Stimulated activated CD4-positive, alpha-beta T cell treated with anti-CD3 and anti-CD28 coated beads, Interleukin-12 subunit alpha, Interleukin-12 subunit beta, amount 100 ng/mL, for 4 hours (primary cell): ENCODE measurements at regions not wholly inside any gene's neighbourhood (a gene's known extent, or its start where the extent isn't known, plus 50 kb on each side); places are given as distances from the start of the nearest gene placed in this dataset.

ENCODE experiments used
- DNase-seq: peaks from one replicate; pipeline ENCODE4 v3.0.0-alpha.2; 2020

DNA sequence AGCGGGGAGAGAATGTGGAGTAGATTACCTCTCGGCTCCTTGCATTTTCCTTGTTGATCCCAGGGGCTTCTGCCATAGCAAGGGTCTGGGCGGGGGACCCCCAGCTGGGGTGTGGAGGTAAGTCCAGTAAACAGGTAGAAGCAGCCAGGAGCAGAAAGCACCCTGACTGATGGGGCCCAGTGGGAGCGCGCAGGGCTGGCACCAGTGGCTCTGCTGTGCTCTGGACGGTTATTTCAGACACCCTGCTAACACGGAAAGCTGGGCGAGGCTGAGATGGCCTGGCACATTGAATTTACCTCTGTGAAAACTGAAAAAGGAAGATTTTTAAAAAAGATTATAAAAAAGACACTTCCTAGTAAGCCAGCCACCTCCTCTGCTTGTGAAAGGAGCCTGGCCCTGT lies 88.4 kb upstream of the CALM2 start:
- DNase-seq: no peak

GRCh38 chr2:47264143-47264542 lies 87.8 kb upstream of the CALM2 start:
- DNase-seq: no peak

DNA sequence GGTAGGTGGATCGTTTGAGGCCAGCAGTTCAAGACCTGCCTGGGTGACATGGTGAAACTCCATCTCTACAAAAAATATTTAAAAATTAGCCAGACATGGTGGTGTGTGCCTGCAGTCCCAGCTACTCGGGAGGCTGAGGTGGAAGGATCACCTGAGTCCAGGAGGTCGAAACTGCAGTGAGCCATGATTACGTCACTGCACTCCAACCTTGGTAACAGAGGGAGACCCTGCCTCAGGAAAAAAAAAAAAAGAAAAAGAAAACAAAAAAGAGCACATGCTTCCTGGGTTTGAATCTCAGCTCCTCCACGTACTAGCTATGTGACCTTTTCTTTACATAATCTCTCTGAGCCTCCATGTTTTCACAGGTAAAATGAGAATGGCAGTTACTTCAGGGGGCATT lies 86.3 kb upstream of the CALM2 start:
- no peak for DNase-seq

GRCh38 chr2:47260971-47261370 lies 84.7 kb upstream of the CALM2 start:
- no peak for DNase-seq

DNA sequence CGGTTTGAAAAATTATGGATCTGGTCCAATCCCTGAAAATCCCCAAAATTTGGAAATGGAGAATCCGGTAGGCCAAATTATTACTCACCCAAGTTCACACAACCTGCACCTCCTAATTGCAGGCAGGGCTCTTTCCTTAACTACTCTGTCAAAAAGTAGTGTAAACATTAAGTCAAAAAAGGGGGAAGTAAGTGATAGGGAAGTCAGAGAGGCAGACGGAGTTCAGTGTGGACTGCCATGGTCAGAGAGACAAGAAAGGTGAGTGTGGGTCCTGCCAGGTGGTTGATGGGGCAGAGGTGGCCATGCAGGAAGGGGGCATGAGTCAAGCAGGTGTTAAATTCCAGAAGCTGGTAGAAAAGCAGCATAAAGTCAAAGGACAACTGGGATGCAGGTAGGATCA lies 83.5 kb upstream of the CALM2 start:
- no peak for DNase-seq

DNA sequence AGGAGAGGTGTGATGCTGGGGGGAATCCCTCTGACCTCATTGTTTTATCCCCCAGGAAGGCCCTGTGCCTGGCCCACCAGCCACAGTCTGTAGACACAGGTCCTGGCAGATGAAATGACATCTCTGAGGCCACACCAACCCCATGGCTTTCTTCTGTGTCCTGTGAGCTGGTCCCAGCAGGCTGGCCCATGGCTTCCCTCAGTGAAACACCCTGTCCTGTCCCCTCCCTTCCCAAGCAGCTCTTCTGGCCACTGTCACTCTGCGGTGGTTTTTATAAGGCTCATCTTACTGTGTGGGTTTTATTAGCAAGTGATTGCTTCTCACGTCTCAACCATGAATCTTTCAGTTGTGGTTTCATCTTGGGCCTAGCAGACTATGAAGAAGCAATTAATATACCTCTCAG lies 81.6 kb upstream of the CALM2 start:
- no peak for DNase-seq

DNA sequence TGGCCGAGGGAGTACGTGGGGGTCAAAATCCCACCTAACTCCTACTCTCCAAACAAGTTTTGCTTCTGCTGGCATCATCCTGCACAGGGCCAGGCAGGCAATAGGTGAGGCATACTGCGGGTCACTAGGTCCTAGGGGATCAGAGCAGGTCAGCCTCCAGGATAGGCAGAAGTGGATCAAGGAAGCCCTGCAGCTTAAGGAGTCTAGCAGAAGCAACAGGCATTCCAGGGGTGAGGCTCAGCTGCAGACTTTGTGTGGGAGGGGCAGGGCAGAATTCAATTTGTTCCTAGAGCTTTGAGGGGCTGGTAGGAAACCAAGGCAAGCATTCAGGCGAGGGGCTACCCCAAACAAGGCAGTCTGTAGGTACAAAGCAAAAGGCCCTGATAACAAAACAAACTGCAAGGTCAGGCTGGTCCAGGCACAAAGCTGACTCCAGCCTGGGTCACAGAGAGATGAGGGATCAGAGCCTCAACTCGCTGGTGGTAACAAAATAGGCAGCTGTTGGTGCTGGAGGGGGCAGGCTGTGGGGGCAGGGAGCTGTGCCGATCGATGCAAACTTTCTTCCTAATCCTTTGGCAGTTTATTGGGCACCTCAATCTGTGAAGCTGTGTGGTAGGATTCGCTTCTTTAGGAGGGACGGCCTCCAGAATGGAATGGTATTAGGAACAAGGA lies 80.2 kb upstream of the CALM2 start:
- DNase-seq: no peak

DNA sequence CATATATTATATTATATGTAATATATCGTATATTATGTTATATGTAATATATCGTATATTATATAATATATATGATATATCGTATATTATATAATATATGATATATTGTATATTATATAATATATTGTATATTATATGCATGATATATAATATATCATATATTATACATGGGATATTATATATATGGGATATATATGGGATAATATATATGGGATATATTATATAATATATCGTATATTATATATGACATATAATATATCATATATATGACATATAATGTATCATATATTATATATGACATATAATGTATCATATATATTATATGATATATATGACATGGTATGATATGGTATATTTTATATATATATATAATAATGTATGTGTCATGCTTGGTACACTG lies 79.5 kb upstream of the CALM2 start:
- DNase-seq: no peak

DNA sequence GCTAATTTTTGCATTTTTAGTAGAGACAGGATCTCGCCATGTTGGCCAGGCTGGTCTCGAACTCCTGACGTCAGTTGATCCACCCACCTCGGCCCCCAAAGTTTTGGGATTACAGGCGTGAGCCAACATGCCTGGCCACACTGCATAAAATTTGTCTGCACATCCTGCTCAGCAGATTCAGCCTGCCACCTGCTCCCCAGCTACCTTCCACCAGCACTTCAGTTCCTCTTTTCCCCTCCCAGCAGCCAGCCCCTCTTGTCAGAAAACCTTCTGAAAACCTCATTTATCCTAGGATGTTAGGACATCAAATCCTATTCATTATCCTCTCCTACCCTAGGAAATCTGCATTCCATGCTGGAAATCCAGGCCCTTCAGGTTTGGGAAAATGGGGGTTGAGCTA lies 78.2 kb upstream of the CALM2 start:
- no peak for DNase-seq

DNA sequence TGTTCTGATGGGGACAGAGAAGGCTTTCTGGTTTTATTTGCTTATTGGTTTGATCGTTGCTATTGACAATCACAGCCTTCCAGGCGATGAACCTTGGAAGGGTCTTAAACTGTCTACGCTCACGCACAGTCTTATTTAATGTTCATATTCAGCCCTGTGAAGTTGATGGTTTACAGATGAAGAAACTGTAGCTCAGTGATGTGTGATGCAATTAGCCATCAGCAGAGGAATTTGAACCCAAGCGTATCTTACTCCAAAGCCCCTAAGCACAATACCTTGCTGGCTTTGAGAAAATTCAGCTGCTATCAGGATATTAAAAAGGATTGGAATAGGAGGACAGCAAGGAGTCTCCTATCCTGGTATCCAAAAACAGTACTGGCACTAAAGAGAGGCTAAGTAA lies 77.1 kb upstream of the CALM2 start:
- DNase-seq: no peak

DNA sequence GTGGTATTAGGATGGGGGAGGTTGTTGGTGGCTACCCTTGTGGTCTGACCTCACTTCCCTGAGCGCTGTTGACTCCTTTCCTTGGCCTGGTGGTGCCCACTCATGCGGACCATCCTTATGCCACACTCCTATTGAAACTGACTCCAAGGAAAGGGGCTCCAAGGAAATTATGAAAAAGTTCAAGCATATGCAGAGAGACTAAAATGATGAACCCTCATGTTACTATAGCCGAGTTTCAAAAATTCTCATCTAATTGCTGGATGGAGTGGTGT lies 75.0 kb upstream of the CALM2 start:
- no peak for DNase-seq

DNA sequence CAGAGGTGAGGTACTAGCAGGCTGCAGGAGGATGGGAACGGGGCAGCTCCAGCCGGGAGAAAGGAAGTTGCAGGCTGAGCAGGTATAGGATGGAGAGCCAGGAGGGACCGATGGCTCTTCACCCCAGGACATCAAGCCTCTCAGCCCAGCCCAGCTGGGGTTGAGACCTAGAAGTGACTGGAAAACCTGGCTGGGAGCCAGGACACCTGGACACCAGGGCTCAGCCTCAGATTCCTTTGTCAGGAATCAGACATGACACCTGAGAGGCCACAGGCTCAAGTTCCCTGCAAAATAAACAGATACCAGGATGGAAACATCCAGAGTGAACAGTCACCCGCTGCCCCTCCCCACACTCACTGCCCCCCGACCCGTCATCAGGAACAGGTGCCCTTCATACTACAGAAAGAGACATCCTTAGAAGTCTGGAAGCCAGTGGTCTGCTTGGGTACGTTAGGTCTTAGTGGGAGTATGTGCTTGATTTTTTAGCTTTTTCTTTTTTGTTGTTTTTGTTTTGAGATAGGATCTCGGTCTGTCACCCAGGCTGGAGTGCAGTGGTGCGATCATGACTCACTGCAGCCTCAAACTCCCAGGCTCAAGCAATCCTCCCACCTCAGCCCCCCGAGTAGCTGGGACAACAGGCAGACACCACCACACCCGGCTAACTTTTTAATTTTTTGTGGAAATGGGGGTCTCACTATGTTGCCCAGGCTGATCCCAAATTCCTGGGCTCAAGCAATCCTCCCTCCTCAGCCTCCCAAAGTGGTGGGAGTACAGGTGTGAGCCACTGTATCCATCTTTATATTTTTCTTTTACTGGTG lies 74.5 kb upstream of the CALM2 start:
- DNase-seq: no peak

DNA sequence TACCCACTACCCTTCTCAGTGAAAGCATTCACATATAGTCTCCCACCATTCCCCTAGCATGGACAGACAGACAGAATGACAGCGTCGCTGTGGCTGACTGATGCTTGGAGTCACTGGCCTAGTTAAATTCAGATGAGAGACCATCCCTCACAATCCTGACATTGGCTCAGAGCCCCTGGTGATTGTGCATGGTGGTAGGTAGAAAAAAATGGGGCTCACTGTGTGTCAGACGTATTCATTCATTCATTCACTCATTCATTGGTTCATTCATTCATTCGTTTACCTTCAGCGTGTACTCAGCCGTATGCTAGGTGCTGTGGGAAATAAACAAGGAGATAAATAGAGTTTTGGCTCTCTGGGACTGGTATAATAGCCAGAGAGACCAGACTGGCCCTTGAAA lies 73.6 kb upstream of the CALM2 start:
- no peak for DNase-seq

GRCh38 chr2:47249157-47249900 lies 73.0 kb upstream of the CALM2 start:
- DNase-seq: no peak

DNA sequence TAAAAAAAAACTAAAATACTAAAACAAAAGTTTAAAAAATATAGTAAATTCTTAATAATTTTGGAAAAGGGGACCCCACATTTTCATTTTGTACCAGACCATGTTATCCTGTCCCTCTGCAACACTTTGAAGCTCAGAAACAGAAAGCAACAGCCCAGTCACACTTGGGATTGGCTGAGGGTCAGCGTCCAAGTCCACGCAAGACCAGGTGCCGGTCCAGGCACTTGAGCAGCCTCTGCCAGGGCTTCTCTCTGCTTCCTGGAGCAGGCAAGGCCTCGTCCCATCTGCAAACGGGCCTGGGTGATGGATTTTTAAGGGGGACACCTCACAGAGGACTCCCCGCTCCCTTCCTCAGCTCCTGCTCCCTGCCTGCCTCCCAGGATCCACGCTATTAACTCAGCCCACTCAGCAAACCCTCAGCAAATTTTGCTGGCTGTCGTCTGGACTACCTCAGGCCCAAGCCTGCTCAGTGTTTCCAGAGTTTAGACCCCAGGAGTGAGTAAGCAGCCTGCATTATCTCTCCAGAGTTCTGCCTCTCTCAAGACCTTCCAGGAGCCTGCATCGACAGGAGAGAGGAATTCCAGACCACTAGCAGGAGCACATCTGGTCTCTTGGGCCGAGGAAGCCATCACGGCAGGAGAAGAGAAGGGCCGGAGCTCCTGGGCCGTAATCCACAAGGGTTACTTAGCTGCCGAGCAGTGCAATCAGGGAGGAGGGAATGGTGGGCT lies 67.4 kb upstream of the CALM2 start:
- no peak for DNase-seq

GRCh38 chr2:47241715-47242114 lies 65.4 kb upstream of the CALM2 start:
- no peak for DNase-seq

- no peak for DNase-seq
These were observed 63.0 kb upstream of the CALM2 start for GRCh38 chr2:47239119-47239969.

DNA sequence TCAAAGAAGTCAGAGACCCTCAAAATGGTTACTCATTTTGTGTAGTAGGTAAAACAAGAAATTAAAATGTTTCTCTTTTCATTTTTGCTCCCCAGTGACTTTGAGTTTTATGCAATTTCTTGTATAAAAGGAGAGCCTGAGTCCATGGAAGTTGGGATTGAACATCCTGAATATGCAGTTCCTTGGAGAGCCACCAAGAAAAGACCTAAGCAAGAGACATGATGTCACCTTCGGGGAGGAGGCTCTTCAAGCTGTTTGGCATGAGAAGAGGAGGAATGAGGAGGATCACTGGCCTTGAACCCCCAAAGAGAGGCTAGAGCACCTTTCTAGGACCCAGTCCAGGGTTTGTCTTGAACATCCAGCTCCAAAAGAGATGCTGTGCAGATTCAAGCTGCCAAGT lies 62.3 kb upstream of the CALM2 start:
- no peak for DNase-seq

DNA sequence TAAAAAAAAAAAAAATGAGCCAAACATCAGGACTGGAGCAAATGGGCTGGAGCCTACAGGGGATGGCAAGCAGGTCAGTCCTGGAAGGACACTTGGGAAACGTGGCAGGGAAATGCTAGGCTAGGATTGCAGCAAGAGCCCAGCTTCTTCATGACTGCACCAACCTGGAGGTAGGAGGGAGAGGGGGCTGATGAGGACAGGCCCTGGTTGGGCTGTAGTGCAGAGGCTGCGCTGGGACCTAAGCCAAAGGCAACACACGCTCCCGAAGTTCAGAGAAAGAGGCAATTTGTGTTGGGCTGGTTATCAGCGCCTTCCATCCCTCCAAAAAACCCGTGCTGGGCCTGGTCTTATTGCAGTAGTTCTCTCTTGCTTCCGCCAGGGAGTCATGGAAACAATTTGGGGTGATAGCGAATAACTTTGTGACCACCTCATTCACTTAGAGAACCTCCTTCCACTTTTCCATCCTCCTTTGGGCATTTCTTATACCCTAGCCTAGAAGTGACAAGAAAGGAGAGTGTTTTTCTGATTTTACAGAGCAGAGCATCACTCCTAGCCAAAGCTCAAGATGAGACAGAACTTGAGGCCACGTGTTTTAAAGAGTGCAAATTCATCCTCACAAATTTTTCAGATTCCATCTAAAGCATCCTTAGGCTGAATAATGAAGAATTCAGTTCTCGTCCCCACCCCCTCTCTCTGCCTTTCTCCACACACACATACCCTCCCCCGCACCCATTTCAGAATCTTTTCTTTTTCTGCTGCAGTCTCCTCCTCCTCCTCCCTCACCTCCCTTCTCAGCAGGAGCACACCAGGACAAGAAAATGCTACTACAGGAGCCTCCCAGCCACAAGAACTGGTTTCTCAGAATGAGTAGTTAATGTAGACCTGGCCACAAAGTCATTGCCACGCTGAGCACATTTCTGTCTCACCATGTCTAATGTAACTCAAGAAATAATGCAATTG lies 61.3 kb upstream of the CALM2 start:
- no peak for DNase-seq

GRCh38 chr2:47236503-47237215 lies 60.3 kb upstream of the CALM2 start:
- no peak for DNase-seq

- DNase-seq: no peak
These were observed 58.8 kb upstream of the CALM2 start for GRCh38 chr2:47235132-47235531.
